ENCODE measurements at regions not wholly inside any gene's neighbourhood (a gene's known extent, or its start where the extent isn't known, plus 50 kb on each side); places are given as distances from the start of the nearest gene placed in this dataset.
"Not testable (repeated sequence)": the region's sequence is repeated elsewhere in the genome, so short reads cannot be mapped to it uniquely, and the experiment has no call there.

- H3K27ac ChIP-seq: not testable (repeated sequence)
- TF ChIP-seq CTCF (conservative IDR thresholded peaks at IDR 0.05): peak; percentile 39
Observed at GRCh38 chr17:27007734-27008531, 286.0 kb upstream of the WSB1 start.

GRCh38 chr17:27009087-27009486 is 284.8 kb upstream of the WSB1 start:
- H3K27ac ChIP-seq: no peak overlapping the region

GRCh38 chr17:27010138-27010537 is 283.8 kb upstream of the WSB1 start:
- H3K27ac ChIP-seq: not testable (repeated sequence)

More at GRCh38 chr17:27009087-27009486, 284.8 kb upstream of the WSB1 start:
- TF ChIP-seq ZFX (IDR thresholded peaks at IDR 0.05) (no peak), CTCF (conservative IDR thresholded peaks at IDR 0.05) (no peak)

- H3K27ac ChIP-seq: not testable (repeated sequence)
Observed at GRCh38 chr17:27030552-27030951, 263.4 kb upstream of the WSB1 start.

- peak; percentile 49 for TF ChIP-seq CTCF (conservative IDR thresholded peaks at IDR 0.05)
- TF ChIP-seq ZFX (IDR thresholded peaks at IDR 0.05): no peak
- H3K27ac ChIP-seq: no peak overlapping the region
Observed at GRCh38 chr17:27038676-27039075, 255.2 kb upstream of the WSB1 start.

GRCh38 chr17:27045039-27045438 is 248.9 kb upstream of the WSB1 start:
- not testable (repeated sequence) for H3K27ac ChIP-seq

GRCh38 chr17:27049104-27049784 is 244.7 kb upstream of the WSB1 start:
- TF ChIP-seq CTCF (conservative IDR thresholded peaks at IDR 0.05) (no peak), ZFX (IDR thresholded peaks at IDR 0.05) (no peak)
- no peak overlapping the region for H3K27ac ChIP-seq

GRCh38 chr17:27065588-27065987 is 228.3 kb upstream of the WSB1 start:
- H3K27ac ChIP-seq: no peak overlapping the region
- TF ChIP-seq ZFX (IDR thresholded peaks at IDR 0.05) (no peak), CTCF (conservative IDR thresholded peaks at IDR 0.05) (no peak)

GRCh38 chr17:27066315-27066714 is 227.6 kb upstream of the WSB1 start:
- TF ChIP-seq CTCF (conservative IDR thresholded peaks at IDR 0.05) (no peak), ZFX (IDR thresholded peaks at IDR 0.05) (no peak)
- H3K27ac ChIP-seq: no peak overlapping the region

All from C4-2B (cell line).